Lower leg skin (tissue), 3 donors: ENCODE measurements at regions not wholly inside any gene's neighbourhood (a gene's known extent, or its start where the extent isn't known, plus 50 kb on each side); places are given as distances from the start of the nearest gene placed in this dataset.
"Not testable (repeated sequence)": the region's sequence is repeated elsewhere in the genome, so short reads cannot be mapped to it uniquely, and the experiment has no call there.

ENCODE experiments used
- CTCF ChIP-seq, 3 donors: fragments of 450-650 bp; IDR thresholded peaks; one replicate each; pipeline ENCODE4 v1.5.1; 2016; ENCODE audit warnings: antibody characterized with exemption in 3 of 3, mild to moderate bottlenecking in 3 of 3, moderate library complexity in 2 of 3
- POLR2A ChIP-seq, 2 donors: fragments of 450-650 bp; IDR thresholded peaks; one replicate each; pipeline ENCODE4 v1.6.1; 2016 to 2017; ENCODE audit warnings: antibody characterized with exemption in 2 of 2, mild to moderate bottlenecking in 1 of 2, moderate library complexity in 1 of 2

GRCh38 chr3:10736444-10736843 lies 79.6 kb upstream of the SLC6A11 start:
- not testable (repeated sequence) for TF ChIP-seq CTCF, POLR2A (IDR thresholded peaks at IDR 0.05)
